Kidney (tissue), 13 donors: ENCODE measurements at regions not wholly inside any gene's neighbourhood (a gene's known extent, or its start where the extent isn't known, plus 50 kb on each side); places are given as distances from the start of the nearest gene placed in this dataset.
A peak's percentile ranks its signal among the peaks of the same experiment; 100 is the strongest.

Source experiments
- DNase-seq, 5 donors: peaks; one replicate each; pipeline ENCODE4 v3.0.0-alpha.2; 2013 to 2020
- FAIRE-seq: peaks from 2 replicates; lab custom pipeline; 2012; peaks lifted over from hg19 to GRCh38; lab: Jason Lieb, UNC
- H3K27ac ChIP-seq, 2 donors: one replicate each; pipeline ENCODE4 v1.7.0; 2013; ENCODE audit warnings: low read depth in 2 of 2, low read length in 2 of 2, inconsistent platforms in 1 of 2
- H3K27me3 ChIP-seq: one replicate; pipeline ENCODE4 v1.7.1; 2013; ENCODE audit warnings: low read length, inconsistent platforms; ENCODE audit not compliant: control insufficient read depth, insufficient read depth
- H3K36me3 ChIP-seq, 3 donors: one replicate each; pipeline versions ENCODE4 v1.7.0 to v1.7.1; 2013; ENCODE audit warnings: low read length in 3 of 3, control low read depth in 1 of 3, inconsistent platforms in 1 of 3; ENCODE audit not compliant: insufficient read depth in 3 of 3, control insufficient read depth in 2 of 3
- H3K4me1 ChIP-seq, 3 donors: one replicate each; pipeline versions ENCODE4 v1.7.0 to v1.7.1; 2013; ENCODE audit warnings: low read length in 3 of 3, inconsistent platforms in 1 of 3, low read depth in 1 of 3; ENCODE audit not compliant: control insufficient read depth in 2 of 3, insufficient read depth in 2 of 3
- H3K4me3 ChIP-seq, 3 donors: one replicate each; pipeline versions ENCODE4 v1.7.0 to v1.8.1; 2013; ENCODE audit warnings: low read length in 3 of 3, control low read depth in 1 of 3, inconsistent platforms in 1 of 3
- H3K9ac ChIP-seq, 3 donors: one replicate each; pipeline versions ENCODE4 v1.7.0 to v1.7.1; 2013; ENCODE audit warnings: low read length in 3 of 3, control low read depth in 1 of 3, inconsistent platforms in 1 of 3
- H3K9me3 ChIP-seq, 3 donors: one replicate each; pipeline versions ENCODE4 v1.7.0 to v1.7.1; 2013; ENCODE audit warnings: low read length in 3 of 3, control low read depth in 1 of 3, inconsistent platforms in 1 of 3; ENCODE audit not compliant: control insufficient read depth in 2 of 3, insufficient read depth in 1 of 3
- CTCF ChIP-seq: IDR thresholded peaks from 3 replicates; pipeline ENCODE4 v1.5.1; 2012; ENCODE audit warnings: mild to moderate bottlenecking, moderate library complexity, borderline replicate concordance; ENCODE audit not compliant: insufficient read depth; ENCODE audit errors: extremely low read depth
- intact Hi-C: fragments of 100-400 bp; cut with DNase I; formaldehyde crosslinking; loops from one replicate; pipeline ENCODE4 v1.11.1; 2022
- donor health status: control.
- donor health status: control.
- donor health status: control.
- donor health status: control.
- donor health status: control.
- donor health status: DM: yes; HTN: yes; CAD: no.
- donor health status: Normal renal cell carcinoma (clear cell type).

- no peak for TF ChIP-seq CTCF
- Histone ChIP-seq H3K9ac (no peak overlapping the region), H3K4me3 (no peak overlapping the region), H3K27ac (no peak overlapping the region), H3K9me3 (no peaks in the 10 kb centered on the region), H3K4me1 (peaks cover 0 to 27% (median 25%) of the 10 kb centered on the region in 3 donors), H3K27me3 (no peaks in the 10 kb centered on the region), H3K36me3 (no peaks in the 10 kb centered on the region)
- intact Hi-C loops: no loop called here
- peak in 4 of 5 donors; percentile 32 to 89 (median 48) for DNase-seq
- no peak for FAIRE-seq
These were observed 147.0 kb upstream of the ID2 start for GRCh38 chr2:8534729-8535468.

- Histone ChIP-seq H3K27me3 (no peaks in the 10 kb centered on the region), H3K4me1 (peaks cover 0 to 33% (median 30%) of the 10 kb centered on the region in 3 donors), H3K27ac (no peak overlapping the region), H3K36me3 (no peaks in the 10 kb centered on the region), H3K4me3 (no peak overlapping the region), H3K9me3 (no peaks in the 10 kb centered on the region), H3K9ac (no peak overlapping the region)
- FAIRE-seq (no peak), DNase-seq (no peak)
- intact Hi-C loops: no loop called here
- no peak for TF ChIP-seq CTCF
These were observed 146.4 kb upstream of the ID2 start for GRCh38 chr2:8535469-8535795.

- no peak overlapping the region for H3K9ac ChIP-seq
- FAIRE-seq: no peak
- no peaks in the 10 kb centered on the region for H3K27me3 ChIP-seq
- H3K4me1 ChIP-seq: peaks cover 0 to 37% (median 30%) of the 10 kb centered on the region in 3 donors
- no peaks in the 10 kb centered on the region for H3K9me3 ChIP-seq
- H3K36me3 ChIP-seq: no peaks in the 10 kb centered on the region
- no peak for TF ChIP-seq CTCF
- no peak overlapping the region for H3K27ac ChIP-seq
- no peak overlapping the region for H3K4me3 ChIP-seq
- intact Hi-C loops: no loop called here
- peak in 4 of 5 donors; percentile 55 to 74 (median 66) for DNase-seq
These were observed 145.8 kb upstream of the ID2 start for GRCh38 chr2:8535821-8536685.
